ENCODE measurements at regions not wholly inside any gene's neighbourhood (a gene's known extent, or its start where the extent isn't known, plus 50 kb on each side); places are given as distances from the start of the nearest gene placed in this dataset.

DNA sequence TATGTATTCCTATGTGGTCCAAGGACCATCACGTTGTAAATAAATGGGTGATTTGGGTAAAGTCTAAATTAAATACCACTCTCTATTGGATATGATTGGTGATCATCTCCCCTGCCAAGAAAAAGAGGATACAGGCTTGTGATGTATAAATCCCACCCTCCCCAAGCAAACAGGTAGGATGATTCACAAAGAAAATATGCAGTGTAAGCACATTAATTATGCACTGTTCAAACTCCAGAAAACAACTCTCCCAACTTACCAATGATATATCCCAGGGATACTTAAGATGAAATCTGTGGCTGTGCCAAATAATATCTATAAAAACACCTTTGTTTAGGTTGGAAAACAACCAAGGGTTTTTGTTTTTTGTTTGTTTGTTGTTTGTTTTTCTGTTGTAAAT lies 795.9 kb downstream of the XPNPEP1 start (continued):
- TF ChIP-seq POLR2AphosphoS5 (IDR thresholded peaks at IDR 0.05; ENCODE audit: low read depth) = no peak
- TF ChIP-seq STAT1 (IDR thresholded peaks at IDR 0.05; ENCODE audit: unreplicated experiment) = no peak
- TF ChIP-seq, protein P1, sequence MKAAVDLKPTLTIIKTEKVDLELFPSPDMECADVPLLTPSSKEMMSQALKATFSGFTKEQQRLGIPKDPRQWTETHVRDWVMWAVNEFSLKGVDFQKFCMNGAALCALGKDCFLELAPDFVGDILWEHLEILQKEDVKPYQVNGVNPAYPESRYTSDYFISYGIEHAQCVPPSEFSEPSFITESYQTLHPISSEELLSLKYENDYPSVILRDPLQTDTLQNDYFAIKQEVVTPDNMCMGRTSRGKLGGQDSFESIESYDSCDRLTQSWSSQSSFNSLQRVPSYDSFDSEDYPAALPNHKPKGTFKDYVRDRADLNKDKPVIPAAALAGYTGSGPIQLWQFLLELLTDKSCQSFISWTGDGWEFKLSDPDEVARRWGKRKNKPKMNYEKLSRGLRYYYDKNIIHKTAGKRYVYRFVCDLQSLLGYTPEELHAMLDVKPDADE (IDR thresholded peaks at IDR 0.05) = no peak
- TF ChIP-seq ZNF114 (CRISPR knock-in tag; IDR thresholded peaks at IDR 0.05) = no peak
- no peak for TF ChIP-seq ZNF331 (CRISPR knock-in tag; IDR thresholded peaks at IDR 0.05; ENCODE audit: low read depth)
- TF ChIP-seq, protein P2, sequence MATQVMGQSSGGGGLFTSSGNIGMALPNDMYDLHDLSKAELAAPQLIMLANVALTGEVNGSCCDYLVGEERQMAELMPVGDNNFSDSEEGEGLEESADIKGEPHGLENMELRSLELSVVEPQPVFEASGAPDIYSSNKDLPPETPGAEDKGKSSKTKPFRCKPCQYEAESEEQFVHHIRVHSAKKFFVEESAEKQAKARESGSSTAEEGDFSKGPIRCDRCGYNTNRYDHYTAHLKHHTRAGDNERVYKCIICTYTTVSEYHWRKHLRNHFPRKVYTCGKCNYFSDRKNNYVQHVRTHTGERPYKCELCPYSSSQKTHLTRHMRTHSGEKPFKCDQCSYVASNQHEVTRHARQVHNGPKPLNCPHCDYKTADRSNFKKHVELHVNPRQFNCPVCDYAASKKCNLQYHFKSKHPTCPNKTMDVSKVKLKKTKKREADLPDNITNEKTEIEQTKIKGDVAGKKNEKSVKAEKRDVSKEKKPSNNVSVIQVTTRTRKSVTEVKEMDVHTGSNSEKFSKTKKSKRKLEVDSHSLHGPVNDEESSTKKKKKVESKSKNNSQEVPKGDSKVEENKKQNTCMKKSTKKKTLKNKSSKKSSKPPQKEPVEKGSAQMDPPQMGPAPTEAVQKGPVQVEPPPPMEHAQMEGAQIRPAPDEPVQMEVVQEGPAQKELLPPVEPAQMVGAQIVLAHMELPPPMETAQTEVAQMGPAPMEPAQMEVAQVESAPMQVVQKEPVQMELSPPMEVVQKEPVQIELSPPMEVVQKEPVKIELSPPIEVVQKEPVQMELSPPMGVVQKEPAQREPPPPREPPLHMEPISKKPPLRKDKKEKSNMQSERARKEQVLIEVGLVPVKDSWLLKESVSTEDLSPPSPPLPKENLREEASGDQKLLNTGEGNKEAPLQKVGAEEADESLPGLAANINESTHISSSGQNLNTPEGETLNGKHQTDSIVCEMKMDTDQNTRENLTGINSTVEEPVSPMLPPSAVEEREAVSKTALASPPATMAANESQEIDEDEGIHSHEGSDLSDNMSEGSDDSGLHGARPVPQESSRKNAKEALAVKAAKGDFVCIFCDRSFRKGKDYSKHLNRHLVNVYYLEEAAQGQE (IDR thresholded peaks at IDR 0.05; ENCODE audit: unreplicated experiment) = no peak

DNA sequence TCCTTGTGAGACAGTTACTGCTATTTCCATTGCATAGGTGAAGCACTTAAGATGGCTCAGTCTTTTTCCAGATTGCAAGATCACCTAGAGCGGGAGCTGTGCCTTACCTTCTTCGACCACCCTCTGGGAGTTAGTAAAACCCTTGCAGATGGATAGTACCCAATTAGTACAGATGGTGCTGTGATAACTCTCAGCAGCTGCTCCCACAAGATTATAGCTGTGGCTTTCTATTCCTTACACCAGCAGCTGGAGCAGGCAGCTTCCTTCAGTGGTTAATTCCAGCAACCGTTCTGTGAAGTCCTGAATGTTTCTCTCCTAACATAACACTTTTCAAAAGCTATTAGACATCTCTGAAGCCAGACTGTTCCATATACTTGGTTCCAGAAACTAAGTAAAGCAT lies 796.8 kb downstream of the XPNPEP1 start:
- ATAC-seq (no peak), DNase-seq (ENCODE audit: low spot score) (no peak)
- TF ChIP-seq, protein P1 (IDR thresholded peaks at IDR 0.05) = no peak
- Mint-ChIP-seq H3K4me3 (no peak overlapping the region), H3K27ac (no peak overlapping the region), H3K4me1 (no peaks in the 10 kb centered on the region), H3K27me3 (ENCODE audit: insufficient read depth, low read depth, poor library complexity) (no peaks in the 10 kb centered on the region), H3K36me3 (ENCODE audit: low read depth) (no peaks in the 10 kb centered on the region), H3K9me3 (peaks cover 6% of the 10 kb centered on the region; the same call in 2 of the 3 replicates)
- H3K27me3 ChIP-seq (ENCODE audit: insufficient read depth) = no peaks in the 10 kb centered on the region
- H4K20me1 ChIP-seq (replicated peaks; ENCODE audit: insufficient read depth) = no peaks in the 10 kb centered on the region
- H3K27ac ChIP-seq (ENCODE audit: low read depth) = no peak overlapping the region
- H3K79me2 ChIP-seq (replicated peaks; ENCODE audit: insufficient read depth) = no peaks in the 10 kb centered on the region
- H2AFZ ChIP-seq = no peak overlapping the region
- H3K4me1 ChIP-seq (ENCODE audit: insufficient read depth) = no peaks in the 10 kb centered on the region
- no peak overlapping the region for H3K4me3 ChIP-seq
- 0 out of 2 replicates have a peak, but pooled peaks cover 6% of the 10 kb centered on the region for H3K9me2 ChIP-seq (ENCODE audit: insufficient read depth)
- H3F3A ChIP-seq (replicated peaks; ENCODE audit: low read depth) = no peaks in the 10 kb centered on the region
- H3K36me3 ChIP-seq (ENCODE audit: insufficient read depth) = no peaks in the 10 kb centered on the region
- no peak overlapping the region for H3K4me2 ChIP-seq

DNA sequence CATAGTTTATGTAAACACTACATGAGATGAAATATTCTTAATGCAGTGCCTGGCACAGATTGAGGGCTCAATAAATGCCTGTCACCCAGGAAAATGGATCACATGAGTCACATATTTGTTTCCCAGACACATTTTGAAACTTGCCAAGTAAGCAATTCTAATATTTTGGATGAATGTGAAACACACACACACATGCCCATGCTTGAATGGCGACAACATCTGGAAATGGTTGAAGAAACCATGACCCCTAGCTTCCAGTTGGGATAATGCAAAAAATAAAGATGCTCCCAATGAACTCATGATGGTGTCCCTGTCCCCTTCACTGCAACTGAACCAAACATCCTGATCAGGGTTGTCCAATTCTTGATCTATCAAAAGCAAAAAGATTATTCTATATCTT lies 797.3 kb downstream of the XPNPEP1 start:
- Histone ChIP-seq H3K27me3 (ENCODE audit: insufficient read depth) (no peaks in the 10 kb centered on the region), H3K27ac (ENCODE audit: low read depth) (no peak overlapping the region), H3K36me3 (ENCODE audit: insufficient read depth) (no peaks in the 10 kb centered on the region), H4K20me1 (replicated peaks; ENCODE audit: insufficient read depth) (no peaks in the 10 kb centered on the region), H3K4me2 (no peak overlapping the region), H3K4me3 (no peak overlapping the region), H3K4me1 (ENCODE audit: insufficient read depth) (no peaks in the 10 kb centered on the region), H3K79me2 (replicated peaks; ENCODE audit: insufficient read depth) (no peaks in the 10 kb centered on the region), H3F3A (replicated peaks; ENCODE audit: low read depth) (no peaks in the 10 kb centered on the region), H2AFZ (no peak overlapping the region), H3K9me2 (ENCODE audit: insufficient read depth) (0 out of 2 replicates have a peak, but pooled peaks cover 6% of the 10 kb centered on the region)
- peak; percentile 23 for DNase-seq (ENCODE audit: low spot score)
- ATAC-seq = peak; percentile 34; the same call in 1 of the 3 replicates
- Mint-ChIP-seq H3K27me3 (ENCODE audit: insufficient read depth, low read depth, poor library complexity) (no peaks in the 10 kb centered on the region), H3K27ac (no peak overlapping the region), H3K36me3 (ENCODE audit: low read depth) (no peaks in the 10 kb centered on the region), H3K4me3 (no peak overlapping the region), H3K4me1 (no peaks in the 10 kb centered on the region), H3K9me3 (peaks cover 6% of the 10 kb centered on the region; the same call in 2 of the 3 replicates)
- TF ChIP-seq, protein P3, sequence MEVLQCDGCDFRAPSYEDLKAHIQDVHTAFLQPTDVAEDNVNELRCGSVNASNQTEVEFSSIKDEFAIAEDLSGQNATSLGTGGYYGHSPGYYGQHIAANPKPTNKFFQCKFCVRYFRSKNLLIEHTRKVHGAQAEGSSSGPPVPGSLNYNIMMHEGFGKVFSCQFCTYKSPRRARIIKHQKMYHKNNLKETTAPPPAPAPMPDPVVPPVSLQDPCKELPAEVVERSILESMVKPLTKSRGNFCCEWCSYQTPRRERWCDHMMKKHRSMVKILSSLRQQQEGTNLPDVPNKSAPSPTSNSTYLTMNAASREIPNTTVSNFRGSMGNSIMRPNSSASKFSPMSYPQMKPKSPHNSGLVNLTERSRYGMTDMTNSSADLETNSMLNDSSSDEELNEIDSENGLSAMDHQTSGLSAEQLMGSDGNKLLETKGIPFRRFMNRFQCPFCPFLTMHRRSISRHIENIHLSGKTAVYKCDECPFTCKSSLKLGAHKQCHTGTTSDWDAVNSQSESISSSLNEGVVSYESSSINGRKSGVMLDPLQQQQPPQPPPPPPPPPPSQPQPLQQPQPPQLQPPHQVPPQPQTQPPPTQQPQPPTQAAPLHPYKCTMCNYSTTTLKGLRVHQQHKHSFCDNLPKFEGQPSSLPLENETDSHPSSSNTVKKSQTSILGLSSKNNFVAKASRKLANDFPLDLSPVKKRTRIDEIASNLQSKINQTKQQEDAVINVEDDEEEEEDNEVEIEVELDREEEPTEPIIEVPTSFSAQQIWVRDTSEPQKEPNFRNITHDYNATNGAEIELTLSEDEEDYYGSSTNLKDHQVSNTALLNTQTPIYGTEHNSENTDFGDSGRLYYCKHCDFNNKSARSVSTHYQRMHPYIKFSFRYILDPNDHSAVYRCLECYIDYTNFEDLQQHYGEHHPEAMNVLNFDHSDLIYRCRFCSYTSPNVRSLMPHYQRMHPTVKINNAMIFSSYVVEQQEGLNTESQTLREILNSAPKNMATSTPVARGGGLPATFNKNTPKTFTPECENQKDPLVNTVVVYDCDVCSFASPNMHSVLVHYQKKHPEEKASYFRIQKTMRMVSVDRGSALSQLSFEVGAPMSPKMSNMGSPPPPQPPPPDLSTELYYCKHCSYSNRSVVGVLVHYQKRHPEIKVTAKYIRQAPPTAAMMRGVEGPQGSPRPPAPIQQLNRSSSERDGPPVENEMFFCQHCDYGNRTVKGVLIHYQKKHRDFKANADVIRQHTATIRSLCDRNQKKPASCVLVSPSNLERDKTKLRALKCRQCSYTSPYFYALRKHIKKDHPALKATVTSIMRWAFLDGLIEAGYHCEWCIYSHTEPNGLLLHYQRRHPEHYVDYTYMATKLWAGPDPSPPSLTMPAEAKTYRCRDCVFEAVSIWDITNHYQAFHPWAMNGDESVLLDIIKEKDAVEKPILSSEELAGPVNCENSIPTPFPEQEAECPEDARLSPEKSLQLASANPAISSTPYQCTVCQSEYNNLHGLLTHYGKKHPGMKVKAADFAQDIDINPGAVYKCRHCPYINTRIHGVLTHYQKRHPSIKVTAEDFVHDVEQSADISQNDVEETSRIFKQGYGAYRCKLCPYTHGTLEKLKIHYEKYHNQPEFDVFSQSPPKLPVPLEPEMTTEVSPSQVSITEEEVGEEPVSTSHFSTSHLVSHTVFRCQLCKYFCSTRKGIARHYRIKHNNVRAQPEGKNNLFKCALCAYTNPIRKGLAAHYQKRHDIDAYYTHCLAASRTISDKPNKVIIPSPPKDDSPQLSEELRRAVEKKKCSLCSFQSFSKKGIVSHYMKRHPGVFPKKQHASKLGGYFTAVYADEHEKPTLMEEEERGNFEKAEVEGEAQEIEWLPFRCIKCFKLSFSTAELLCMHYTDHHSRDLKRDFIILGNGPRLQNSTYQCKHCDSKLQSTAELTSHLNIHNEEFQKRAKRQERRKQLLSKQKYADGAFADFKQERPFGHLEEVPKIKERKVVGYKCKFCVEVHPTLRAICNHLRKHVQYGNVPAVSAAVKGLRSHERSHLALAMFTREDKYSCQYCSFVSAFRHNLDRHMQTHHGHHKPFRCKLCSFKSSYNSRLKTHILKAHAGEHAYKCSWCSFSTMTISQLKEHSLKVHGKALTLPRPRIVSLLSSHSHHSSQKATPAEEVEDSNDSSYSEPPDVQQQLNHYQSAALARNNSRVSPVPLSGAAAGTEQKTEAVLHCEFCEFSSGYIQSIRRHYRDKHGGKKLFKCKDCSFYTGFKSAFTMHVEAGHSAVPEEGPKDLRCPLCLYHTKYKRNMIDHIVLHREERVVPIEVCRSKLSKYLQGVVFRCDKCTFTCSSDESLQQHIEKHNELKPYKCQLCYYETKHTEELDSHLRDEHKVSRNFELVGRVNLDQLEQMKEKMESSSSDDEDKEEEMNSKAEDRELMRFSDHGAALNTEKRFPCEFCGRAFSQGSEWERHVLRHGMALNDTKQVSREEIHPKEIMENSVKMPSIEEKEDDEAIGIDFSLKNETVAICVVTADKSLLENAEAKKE (CRISPR knock-in tag; IDR thresholded peaks at IDR 0.05) = no peak

Measured in GM23338 (cell line).